ENCODE measurements at regions not wholly inside any gene's neighbourhood (a gene's known extent, or its start where the extent isn't known, plus 50 kb on each side); places are given as distances from the start of the nearest gene placed in this dataset.

GRCh38 chrX:115988825-115989224, 181.7 kb upstream of the AGTR2 start:
- peak; percentile 3 for DNase-seq (ENCODE audit: low spot score)
- Histone ChIP-seq H3K4me1 (ENCODE audit: insufficient read depth, low read length, poor library complexity, severe bottlenecking) (no peaks in the 10 kb centered on the region), H3K36me3 (ENCODE audit: insufficient read depth, low read length, poor library complexity, severe bottlenecking) (no peaks in the 10 kb centered on the region), H3K9me3 (ENCODE audit: low read depth, low read length, poor library complexity, severe bottlenecking) (no peaks in the 10 kb centered on the region), H3K27me3 (replicated peaks; ENCODE audit: insufficient read depth, low read depth, low read length, poor library complexity) (no peaks in the 10 kb centered on the region), H3K27ac (ENCODE audit: low read depth, low read length, poor library complexity, severe bottlenecking) (no peak overlapping the region), H3K4me3 (ENCODE audit: low read depth, low read length, poor library complexity, severe bottlenecking) (no peak overlapping the region)
- ChIA-PET POLR2A (ENCODE audit: low non-redundant PET) (no interaction called here), CTCF (no interaction called here)
- TF ChIP-seq EZH2 (IDR thresholded peaks at IDR 0.05; ENCODE audit: borderline replicate concordance, low read depth, low read length, poor library complexity, severe bottlenecking): no peak
- peak; percentile 40; the same call in 1 of the 2 replicates for TF ChIP-seq CTCF (conservative IDR thresholded peaks at IDR 0.05; ENCODE audit: low read depth, low read length)
- intact Hi-C loops (cut with micrococcal nuclease; ENCODE audit: unreplicated experiment): no loop called here
- BruUV-seq (replicated peaks): no TSS peak

- no peaks in the 10 kb centered on the region for H3K9me3 ChIP-seq (ENCODE audit: low read depth, low read length, poor library complexity, severe bottlenecking)
- no peaks in the 10 kb centered on the region for H3K36me3 ChIP-seq (ENCODE audit: insufficient read depth, low read length, poor library complexity, severe bottlenecking)
- POLR2A ChIA-PET (ENCODE audit: low non-redundant PET): no interaction called here
- BruUV-seq (replicated peaks): no TSS peak
- TF ChIP-seq CTCF (conservative IDR thresholded peaks at IDR 0.05; ENCODE audit: low read depth, low read length): no peak
- TF ChIP-seq EZH2 (IDR thresholded peaks at IDR 0.05; ENCODE audit: borderline replicate concordance, low read depth, low read length, poor library complexity, severe bottlenecking): no peak
- no peaks in the 10 kb centered on the region for H3K4me1 ChIP-seq (ENCODE audit: insufficient read depth, low read length, poor library complexity, severe bottlenecking)
- intact Hi-C loops (cut with micrococcal nuclease; ENCODE audit: unreplicated experiment): no loop called here
- H3K27me3 ChIP-seq (replicated peaks; ENCODE audit: insufficient read depth, low read depth, low read length, poor library complexity): no peaks in the 10 kb centered on the region
- CTCF ChIA-PET: no interaction called here
- H3K4me3 ChIP-seq (ENCODE audit: low read depth, low read length, poor library complexity, severe bottlenecking): no peak overlapping the region
- DNase-seq (ENCODE audit: low spot score): no peak
- no peak overlapping the region for H3K27ac ChIP-seq (ENCODE audit: low read depth, low read length, poor library complexity, severe bottlenecking)
Observed at GRCh38 chrX:115989686-115990085, 180.9 kb upstream of the AGTR2 start.

GRCh38 chrX:116009346-116009745, 161.2 kb upstream of the AGTR2 start:
- CTCF ChIA-PET: no interaction called here

More at GRCh38 chrX:116009346-116009745, 161.2 kb upstream of the AGTR2 start:
- Histone ChIP-seq H3K9me3 (ENCODE audit: low read depth, low read length, poor library complexity, severe bottlenecking) (no peaks in the 10 kb centered on the region), H3K4me1 (ENCODE audit: insufficient read depth, low read length, poor library complexity, severe bottlenecking) (no peaks in the 10 kb centered on the region), H3K27me3 (replicated peaks; ENCODE audit: insufficient read depth, low read depth, low read length, poor library complexity) (peaks cover 17% of the 10 kb centered on the region), H3K27ac (ENCODE audit: low read depth, low read length, poor library complexity, severe bottlenecking) (no peak overlapping the region), H3K36me3 (ENCODE audit: insufficient read depth, low read length, poor library complexity, severe bottlenecking) (no peaks in the 10 kb centered on the region), H3K4me3 (ENCODE audit: low read depth, low read length, poor library complexity, severe bottlenecking) (no peak overlapping the region)
- no TSS peak for BruUV-seq (replicated peaks)
- intact Hi-C loops (cut with micrococcal nuclease; ENCODE audit: unreplicated experiment): no loop called here
- no peak for TF ChIP-seq EZH2 (IDR thresholded peaks at IDR 0.05; ENCODE audit: borderline replicate concordance, low read depth, low read length, poor library complexity, severe bottlenecking)
- no peak for TF ChIP-seq CTCF (conservative IDR thresholded peaks at IDR 0.05; ENCODE audit: low read depth, low read length)
- no peak for DNase-seq (ENCODE audit: low spot score)
- POLR2A ChIA-PET (ENCODE audit: low non-redundant PET): no interaction called here

Data from A673 (cell line).